Common myeloid progenitor, CD34-positive (primary cell): ENCODE measurements at regions not wholly inside any gene's neighbourhood (a gene's known extent, or its start where the extent isn't known, plus 50 kb on each side); places are given as distances from the start of the nearest gene placed in this dataset.

ENCODE experiments used
- CTCF ChIA-PET: fragments of 350-600 bp; sonication (Branson Sonifier 250); formaldehyde crosslinking; loops from one replicate; lab custom pipeline; 2021; ENCODE audit warnings: antibody characterized with exemption; lab: Charles Lee
- POLR2A ChIA-PET: fragments of 350-600 bp; sonication (Branson Sonifier 250); formaldehyde crosslinking; loops from one replicate; lab custom pipeline; 2021; ENCODE audit warnings: antibody characterized with exemption; lab: Charles Lee
- DNase-seq, 3 donors: peaks; one replicate each; pipeline versions ENCODE4 v3.0.0 to v3.0.0-alpha.2; 2013
- H3K27ac ChIP-seq, 2 experiments: 1 replicate in 1 of 2; 2 replicates in 1 of 2; pipeline ENCODE4 v1.7.0; 2013; ENCODE audit warnings: inconsistent platforms in 2 of 2, low read length in 2 of 2, mild to moderate bottlenecking in 2 of 2, low read depth in 1 of 2, moderate library complexity in 1 of 2; ENCODE audit not compliant: severe bottlenecking in 2 of 2, insufficient read depth in 1 of 2, poor library complexity in 1 of 2
- H3K27me3 ChIP-seq, 5 experiments: replicated peaks in 2 of 5; 1 replicate in 3 of 5; 2 replicates in 2 of 5; pipeline versions ENCODE4 v1.6.1 to v1.7.0; 2013; ENCODE audit warnings: low read length in 4 of 5, mild to moderate bottlenecking in 2 of 5, moderate library complexity in 2 of 5, inconsistent platforms in 1 of 5; ENCODE audit not compliant: insufficient read depth in 5 of 5, control insufficient read depth in 4 of 5
- H3K36me3 ChIP-seq, 4 experiments: 1 replicate in 2 of 4; 2 replicates in 2 of 4; pipeline versions ENCODE4 v1.6.1 to v1.7.0; 2013; ENCODE audit warnings: low read length in 3 of 4, control low read depth in 1 of 4, mild to moderate bottlenecking in 1 of 4; ENCODE audit not compliant: control insufficient read depth in 4 of 4, insufficient read depth in 4 of 4
- H3K4me1 ChIP-seq, 4 experiments: 1 replicate in 3 of 4; 2 replicates in 1 of 4; pipeline versions ENCODE4 v1.6.1 to v1.7.1; 2013; ENCODE audit warnings: low read length in 3 of 4, mild to moderate bottlenecking in 3 of 4, control low read depth in 1 of 4, inconsistent platforms in 1 of 4, moderate library complexity in 1 of 4; ENCODE audit not compliant: control insufficient read depth in 4 of 4, insufficient read depth in 4 of 4; ENCODE audit errors: control extremely low read depth in 1 of 4
- H3K4me3 ChIP-seq, 7 experiments: 1 replicate in 4 of 7; 2 replicates in 3 of 7; pipeline versions ENCODE4 v1.5.1 to v1.7.0; 2013; ENCODE audit warnings: mild to moderate bottlenecking in 7 of 7, low read length in 6 of 7, moderate library complexity in 6 of 7, inconsistent platforms in 2 of 7, low read depth in 2 of 7, control low read depth in 1 of 7; ENCODE audit not compliant: insufficient read depth in 4 of 7, control insufficient read depth in 1 of 7; ENCODE audit errors: extremely low read depth in 1 of 7
- H3K9me3 ChIP-seq, 5 experiments: 1 replicate in 4 of 5; 2 replicates in 1 of 5; pipeline versions ENCODE4 v1.6.1 to v1.7.1; 2013; ENCODE audit warnings: low read length in 4 of 5, mild to moderate bottlenecking in 2 of 5, inconsistent platforms in 1 of 5, low read depth in 1 of 5, moderate library complexity in 1 of 5; ENCODE audit not compliant: control insufficient read depth in 4 of 5, insufficient read depth in 2 of 5; ENCODE audit errors: control extremely low read depth in 1 of 5
- WGBS: methylation state at CpG from one replicate; pipeline ENCODE4 v1.1.5; 2013; ENCODE audit not compliant: insufficient coverage; 5-methylcytosine and 5-hydroxymethylcytosine counted together

GRCh38 chr12:13701502-13701901 lies 279.9 kb downstream of the GRIN2B start:
- no peaks in the 10 kb centered on the region for H3K9me3 ChIP-seq
- H3K27me3 ChIP-seq: peaks cover 0 to 7% (median under 1%) of the 10 kb centered on the region in 5 experiments
- ChIA-PET POLR2A (no interaction called here), CTCF (no interaction called here)
- no peak for DNase-seq
- H3K36me3 ChIP-seq: no peaks in the 10 kb centered on the region
- H3K4me3 ChIP-seq: no peak overlapping the region
- no peaks in the 10 kb centered on the region for H3K4me1 ChIP-seq
- no peak overlapping the region for H3K27ac ChIP-seq

GRCh38 chr12:13697973-13698372 lies 283.4 kb downstream of the GRIN2B start:
- Histone ChIP-seq H3K9me3 (no peaks in the 10 kb centered on the region), H3K4me1 (no peaks in the 10 kb centered on the region), H3K36me3 (no peaks in the 10 kb centered on the region), H3K27me3 (peaks cover 0 to 5% (median 4%) of the 10 kb centered on the region in 5 experiments), H3K27ac (no peak overlapping the region), H3K4me3 (no peak overlapping the region)
- DNase-seq: no peak
- 89% methylated on average over 10 of the region's 11 CpGs for WGBS
- POLR2A ChIA-PET: no interaction called here
- CTCF ChIA-PET: interaction anchor here (0.9 kb wide), 1 partner anchor 34 kb away, joined by 3 read pairs; no protein-coding TSS in a partner anchor

GRCh38 chr12:13695781-13696180 lies 285.6 kb downstream of the GRIN2B start:
- no peaks in the 10 kb centered on the region for H3K36me3 ChIP-seq
- H3K9me3 ChIP-seq: no peaks in the 10 kb centered on the region
- no peak for DNase-seq
- H3K4me1 ChIP-seq: no peaks in the 10 kb centered on the region
- ChIA-PET CTCF (interaction anchor here (0.7 kb wide), 1 partner anchor 14 kb away, joined by 3 read pairs; no protein-coding TSS in a partner anchor), POLR2A (no interaction called here)
- no peak overlapping the region for H3K27ac ChIP-seq
- no peak overlapping the region for H3K4me3 ChIP-seq
- 85% methylated on average over 2 of the region's 2 CpGs for WGBS
- peaks cover 0 to 8% (median 5%) of the 10 kb centered on the region in 5 experiments for H3K27me3 ChIP-seq

- no peaks in the 10 kb centered on the region for H3K4me1 ChIP-seq
- DNase-seq: no peak
- H3K27ac ChIP-seq: no peak overlapping the region
- no peaks in the 10 kb centered on the region for H3K36me3 ChIP-seq
- H3K27me3 ChIP-seq: peaks cover 3 to 8% (median 5%) of the 10 kb centered on the region in 5 experiments
- H3K4me3 ChIP-seq: no peak overlapping the region
- ChIA-PET CTCF (no interaction called here), POLR2A (no interaction called here)
- WGBS: no CpG with 5 or more reads among the region's 4 CpGs
- H3K9me3 ChIP-seq: no peaks in the 10 kb centered on the region
Observed at GRCh38 chr12:13692332-13692731, 289.1 kb downstream of the GRIN2B start.

- Histone ChIP-seq H3K4me3 (no peak overlapping the region), H3K27me3 (peaks cover 3 to 8% (median 5%) of the 10 kb centered on the region in 5 experiments), H3K36me3 (no peaks in the 10 kb centered on the region), H3K27ac (no peak overlapping the region), H3K9me3 (no peaks in the 10 kb centered on the region), H3K4me1 (no peaks in the 10 kb centered on the region)
- ChIA-PET CTCF (no interaction called here), POLR2A (no interaction called here)
- DNase-seq: no peak
- 100% methylated on average over 1 of the region's 1 CpG for WGBS
Observed at GRCh38 chr12:13691598-13691997, 289.8 kb downstream of the GRIN2B start.

GRCh38 chr12:13687633-13688032 lies 293.8 kb downstream of the GRIN2B start:
- DNase-seq: no peak
- Histone ChIP-seq H3K9me3 (no peaks in the 10 kb centered on the region), H3K36me3 (no peaks in the 10 kb centered on the region), H3K4me1 (no peaks in the 10 kb centered on the region), H3K27me3 (peaks cover 0 to 8% (median 3%) of the 10 kb centered on the region in 5 experiments), H3K4me3 (no peak overlapping the region), H3K27ac (no peak overlapping the region)
- ChIA-PET CTCF (no interaction called here), POLR2A (no interaction called here)

- Histone ChIP-seq H3K27ac (no peak overlapping the region), H3K27me3 (peaks cover 0 to 5% (median 3%) of the 10 kb centered on the region in 5 experiments), H3K4me1 (no peaks in the 10 kb centered on the region), H3K36me3 (no peaks in the 10 kb centered on the region), H3K4me3 (no peak overlapping the region), H3K9me3 (no peaks in the 10 kb centered on the region)
- DNase-seq: no peak
- ChIA-PET CTCF (no interaction called here), POLR2A (no interaction called here)
- WGBS: 100% methylated on average over 1 of the region's 1 CpG
Observed at GRCh38 chr12:13686260-13686659, 295.1 kb downstream of the GRIN2B start.
